HL-60 (cell line): ENCODE measurements at regions not wholly inside any gene's neighbourhood (a gene's known extent, or its start where the extent isn't known, plus 50 kb on each side); places are given as distances from the start of the nearest gene placed in this dataset.

ENCODE experiments used
- CTCF ChIP-seq: IDR thresholded peaks from one replicate; pipeline ENCODE4 v1.5.1; 2011; ENCODE audit warnings: low read length, control low read depth, inconsistent platforms; ENCODE audit not compliant: insufficient read depth
- GABPA ChIP-seq: IDR thresholded peaks from 2 replicates; pipeline ENCODE4 v1.6.1; 2012; ENCODE audit warnings: low read depth
- POLR2AphosphoS5 ChIP-seq: IDR thresholded peaks from 2 replicates; pipeline ENCODE4 v1.6.1; 2012; ENCODE audit warnings: low read depth
- SPI1 ChIP-seq: IDR thresholded peaks from 2 replicates; pipeline ENCODE4 v1.6.1; 2012; ENCODE audit warnings: low read depth, mild to moderate bottlenecking, borderline replicate concordance
- TF ChIP-seq, protein P1 (sequence below): IDR thresholded peaks from 2 replicates; pipeline ENCODE4 v1.6.1; 2012; ENCODE audit warnings: low read depth; ENCODE audit not compliant: insufficient replicate concordance

DNA sequence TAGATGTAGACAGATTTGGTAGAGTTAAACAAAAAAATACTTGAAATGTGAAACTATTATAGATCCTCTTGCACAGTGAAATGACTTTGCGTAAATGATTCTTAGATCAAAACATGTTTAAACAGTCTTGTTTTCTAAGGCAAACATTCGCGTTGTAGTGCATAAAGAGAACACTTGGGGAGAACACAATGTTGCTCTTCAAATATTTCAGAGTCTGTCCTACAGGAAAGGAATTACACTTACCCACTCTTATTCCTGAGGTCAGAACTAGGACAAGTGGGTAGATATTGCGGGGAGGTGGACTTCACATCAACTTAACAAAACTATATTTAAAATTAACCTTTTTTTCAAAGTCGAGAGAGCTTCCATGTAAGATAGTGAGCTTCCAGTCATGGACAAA, 183.5 kb upstream of the PCSK2 start:
- no peak for TF ChIP-seq CTCF
- no peak for TF ChIP-seq POLR2AphosphoS5
- TF ChIP-seq, protein P1, sequence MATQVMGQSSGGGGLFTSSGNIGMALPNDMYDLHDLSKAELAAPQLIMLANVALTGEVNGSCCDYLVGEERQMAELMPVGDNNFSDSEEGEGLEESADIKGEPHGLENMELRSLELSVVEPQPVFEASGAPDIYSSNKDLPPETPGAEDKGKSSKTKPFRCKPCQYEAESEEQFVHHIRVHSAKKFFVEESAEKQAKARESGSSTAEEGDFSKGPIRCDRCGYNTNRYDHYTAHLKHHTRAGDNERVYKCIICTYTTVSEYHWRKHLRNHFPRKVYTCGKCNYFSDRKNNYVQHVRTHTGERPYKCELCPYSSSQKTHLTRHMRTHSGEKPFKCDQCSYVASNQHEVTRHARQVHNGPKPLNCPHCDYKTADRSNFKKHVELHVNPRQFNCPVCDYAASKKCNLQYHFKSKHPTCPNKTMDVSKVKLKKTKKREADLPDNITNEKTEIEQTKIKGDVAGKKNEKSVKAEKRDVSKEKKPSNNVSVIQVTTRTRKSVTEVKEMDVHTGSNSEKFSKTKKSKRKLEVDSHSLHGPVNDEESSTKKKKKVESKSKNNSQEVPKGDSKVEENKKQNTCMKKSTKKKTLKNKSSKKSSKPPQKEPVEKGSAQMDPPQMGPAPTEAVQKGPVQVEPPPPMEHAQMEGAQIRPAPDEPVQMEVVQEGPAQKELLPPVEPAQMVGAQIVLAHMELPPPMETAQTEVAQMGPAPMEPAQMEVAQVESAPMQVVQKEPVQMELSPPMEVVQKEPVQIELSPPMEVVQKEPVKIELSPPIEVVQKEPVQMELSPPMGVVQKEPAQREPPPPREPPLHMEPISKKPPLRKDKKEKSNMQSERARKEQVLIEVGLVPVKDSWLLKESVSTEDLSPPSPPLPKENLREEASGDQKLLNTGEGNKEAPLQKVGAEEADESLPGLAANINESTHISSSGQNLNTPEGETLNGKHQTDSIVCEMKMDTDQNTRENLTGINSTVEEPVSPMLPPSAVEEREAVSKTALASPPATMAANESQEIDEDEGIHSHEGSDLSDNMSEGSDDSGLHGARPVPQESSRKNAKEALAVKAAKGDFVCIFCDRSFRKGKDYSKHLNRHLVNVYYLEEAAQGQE, result no peak
- no peak for TF ChIP-seq SPI1
- no peak for TF ChIP-seq GABPA
